Loucy (cell line): ENCODE measurements at regions not wholly inside any gene's neighbourhood (a gene's known extent, or its start where the extent isn't known, plus 50 kb on each side); places are given as distances from the start of the nearest gene placed in this dataset.

Experiments used
- H2AFZ ChIP-seq: fragments of 200-600 bp; sonication (generic); 2 replicates; pipeline ENCODE4 v1.6.0; 2016; ENCODE audit warnings: antibody characterized with exemption, mild to moderate bottlenecking, low read length, moderate library complexity
- H3F3A ChIP-seq: fragments of 200-600 bp; 2 replicates; pipeline ENCODE4 v1.6.0; 2016; ENCODE audit warnings: antibody characterized with exemption, low read depth, mild to moderate bottlenecking
- H3K27me3 ChIP-seq: fragments of 200-600 bp; sonication (generic); 2 replicates; pipeline ENCODE4 v1.6.1; 2014; ENCODE audit warnings: low read length, mild to moderate bottlenecking; ENCODE audit not compliant: insufficient read depth, poor library complexity, severe bottlenecking
- H3K36me3 ChIP-seq: fragments of 200-600 bp; sonication (generic); 2 replicates; pipeline ENCODE4 v1.6.1; 2016; ENCODE audit warnings: low read length; ENCODE audit not compliant: insufficient read depth
- H3K4me1 ChIP-seq: fragments of 200-600 bp; sonication (generic); 2 replicates; pipeline ENCODE4 v1.5.1; 2014; ENCODE audit warnings: low read length, mild to moderate bottlenecking; ENCODE audit not compliant: insufficient read depth, poor library complexity, severe bottlenecking
- H3K4me2 ChIP-seq: fragments of 200-600 bp; sonication (generic); 2 replicates; pipeline ENCODE4 v1.6.0; 2014; ENCODE audit warnings: antibody characterized with exemption, low read length, low read depth, mild to moderate bottlenecking; ENCODE audit not compliant: poor library complexity, severe bottlenecking
- H3K4me3 ChIP-seq: fragments of 200-600 bp; sonication (generic); 2 replicates; pipeline ENCODE4 v1.5.1; 2014; ENCODE audit warnings: low read length, mild to moderate bottlenecking, mixed read lengths; ENCODE audit not compliant: poor library complexity, severe bottlenecking
- H3K79me2 ChIP-seq: fragments of 200-600 bp; sonication (generic); 2 replicates; pipeline ENCODE4 v1.6.1; 2014; ENCODE audit warnings: low read length; ENCODE audit not compliant: insufficient read depth
- H3K9ac ChIP-seq: fragments of 200-600 bp; sonication (generic); 2 replicates; pipeline ENCODE4 v1.6.0; 2014; ENCODE audit warnings: mild to moderate bottlenecking, low read depth, low read length, moderate library complexity; ENCODE audit not compliant: poor library complexity, severe bottlenecking
- H3K9me2 ChIP-seq: fragments of 200-600 bp; sonication (generic); replicated peaks from 2 replicates; pipeline ENCODE4 v1.6.1; 2016; ENCODE audit warnings: low read depth, low read length, mixed read lengths
- H3K9me3 ChIP-seq: fragments of 200-600 bp; sonication (generic); 2 replicates; pipeline ENCODE4 v1.6.1; 2014; ENCODE audit warnings: mild to moderate bottlenecking, antibody characterized with exemption, low read length, low read depth; ENCODE audit not compliant: insufficient read depth
- H4K20me1 ChIP-seq: fragments of 200-600 bp; sonication (generic); 2 replicates; pipeline ENCODE4 v1.6.0; 2014; ENCODE audit warnings: antibody characterized with exemption, low read length, mild to moderate bottlenecking; ENCODE audit not compliant: insufficient read depth, poor library complexity, severe bottlenecking
- EZH2phosphoT487 ChIP-seq: fragments of 200-600 bp; IDR thresholded peaks from 2 replicates; pipeline ENCODE4 v1.6.1; 2018; ENCODE audit warnings: antibody characterized with exemption, mild to moderate bottlenecking, moderate library complexity, borderline replicate concordance
- TF ChIP-seq, protein P1 (sequence below): fragments of 200-600 bp; sonication (generic); conservative IDR thresholded peaks from 2 replicates; pipeline ENCODE4 v1.5.1; 2014; ENCODE audit warnings: mild to moderate bottlenecking, antibody characterized with exemption, low read length

DNA sequence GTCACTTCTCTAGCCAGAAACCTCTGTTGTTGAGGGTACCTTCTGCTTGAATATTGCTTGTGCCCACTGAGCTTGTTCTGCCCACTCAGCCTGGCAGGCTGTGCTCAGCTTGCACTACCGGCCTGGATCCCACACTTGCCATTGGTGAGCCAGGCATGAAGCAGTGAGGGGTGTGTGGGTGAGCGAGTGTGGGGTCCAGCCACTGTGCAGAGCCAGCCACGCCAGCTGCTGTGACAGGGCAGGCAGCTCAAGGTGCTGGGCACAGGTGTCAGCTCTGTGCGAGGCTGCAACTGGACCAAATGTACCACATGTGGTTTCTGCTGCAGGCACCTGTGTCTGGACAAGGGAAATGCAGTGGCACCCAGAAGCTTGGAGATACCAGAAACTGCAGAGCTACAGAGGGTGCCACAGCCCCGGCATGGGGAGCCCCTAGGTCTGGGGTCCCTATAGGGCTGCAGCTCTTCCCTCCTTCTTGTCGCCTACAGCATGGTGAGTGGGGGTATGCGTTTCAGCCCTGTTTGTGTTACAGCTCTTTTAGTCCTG is 305.1 kb upstream of the RIOK2 start:
- Histone ChIP-seq H3K9ac (no peak overlapping the region), H3K4me2 (no peak overlapping the region), H2AFZ (no peak overlapping the region), H3K4me1 (no peaks in the 10 kb centered on the region), H3K9me3 (no peaks in the 10 kb centered on the region), H3K36me3 (no peaks in the 10 kb centered on the region), H3K27me3 (no peaks in the 10 kb centered on the region), H3F3A (no peaks in the 10 kb centered on the region), H3K4me3 (no peak overlapping the region), H3K79me2 (no peaks in the 10 kb centered on the region), H3K9me2 (no peaks in the 10 kb centered on the region), H4K20me1 (no peaks in the 10 kb centered on the region)
- TF ChIP-seq, protein P1, sequence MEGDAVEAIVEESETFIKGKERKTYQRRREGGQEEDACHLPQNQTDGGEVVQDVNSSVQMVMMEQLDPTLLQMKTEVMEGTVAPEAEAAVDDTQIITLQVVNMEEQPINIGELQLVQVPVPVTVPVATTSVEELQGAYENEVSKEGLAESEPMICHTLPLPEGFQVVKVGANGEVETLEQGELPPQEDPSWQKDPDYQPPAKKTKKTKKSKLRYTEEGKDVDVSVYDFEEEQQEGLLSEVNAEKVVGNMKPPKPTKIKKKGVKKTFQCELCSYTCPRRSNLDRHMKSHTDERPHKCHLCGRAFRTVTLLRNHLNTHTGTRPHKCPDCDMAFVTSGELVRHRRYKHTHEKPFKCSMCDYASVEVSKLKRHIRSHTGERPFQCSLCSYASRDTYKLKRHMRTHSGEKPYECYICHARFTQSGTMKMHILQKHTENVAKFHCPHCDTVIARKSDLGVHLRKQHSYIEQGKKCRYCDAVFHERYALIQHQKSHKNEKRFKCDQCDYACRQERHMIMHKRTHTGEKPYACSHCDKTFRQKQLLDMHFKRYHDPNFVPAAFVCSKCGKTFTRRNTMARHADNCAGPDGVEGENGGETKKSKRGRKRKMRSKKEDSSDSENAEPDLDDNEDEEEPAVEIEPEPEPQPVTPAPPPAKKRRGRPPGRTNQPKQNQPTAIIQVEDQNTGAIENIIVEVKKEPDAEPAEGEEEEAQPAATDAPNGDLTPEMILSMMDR: no peak
- no peak for TF ChIP-seq EZH2phosphoT487

DNA sequence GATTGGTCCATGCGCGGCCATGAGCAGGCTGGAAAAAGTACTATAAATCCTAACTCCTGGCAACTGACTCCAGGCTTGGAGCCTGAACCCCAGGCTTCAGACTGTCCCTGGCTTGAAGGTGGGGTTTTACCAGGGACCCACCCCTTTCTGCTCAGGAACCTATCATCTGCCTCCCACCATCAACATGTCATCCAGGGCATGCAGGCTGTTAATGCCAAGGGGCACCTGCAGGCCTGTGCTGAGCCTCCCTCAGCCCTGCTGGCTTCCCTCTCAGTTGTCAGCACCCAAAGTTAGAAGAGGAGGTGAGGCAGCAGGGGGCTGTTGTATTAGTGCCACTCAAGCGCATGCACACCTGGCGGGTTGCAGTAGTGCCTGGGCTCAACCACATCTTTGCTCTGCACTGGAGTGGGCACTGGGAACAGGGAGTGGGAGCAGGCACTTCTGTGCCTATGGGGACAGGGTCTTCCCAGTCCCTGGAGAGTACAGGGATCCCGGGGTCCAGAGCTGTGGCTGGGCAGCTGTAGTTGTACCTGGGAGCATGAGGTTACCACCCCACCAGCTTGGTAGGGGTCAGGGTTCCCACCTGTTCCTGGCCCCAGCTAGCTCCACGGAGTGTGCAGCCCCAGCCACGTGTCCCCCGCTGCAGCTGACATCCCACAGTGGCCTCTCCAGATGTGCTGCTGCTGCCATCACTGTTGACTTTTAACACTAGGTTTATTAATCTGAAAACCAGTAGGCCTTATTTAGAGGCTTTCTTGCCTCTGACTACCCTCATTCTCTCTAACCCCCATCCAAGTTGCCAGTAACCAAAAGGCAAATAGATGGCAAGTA is 306.2 kb upstream of the RIOK2 start:
- H3K4me2 ChIP-seq: no peak overlapping the region
- H3K9me3 ChIP-seq: no peaks in the 10 kb centered on the region
- no peaks in the 10 kb centered on the region for H3K36me3 ChIP-seq
- no peaks in the 10 kb centered on the region for H3K27me3 ChIP-seq
- no peaks in the 10 kb centered on the region for H4K20me1 ChIP-seq
- H3K9ac ChIP-seq: no peak overlapping the region
- H3K4me3 ChIP-seq: no peak overlapping the region
- no peaks in the 10 kb centered on the region for H3K9me2 ChIP-seq
- no peaks in the 10 kb centered on the region for H3K79me2 ChIP-seq
- H3K4me1 ChIP-seq: no peaks in the 10 kb centered on the region
- no peak overlapping the region for H2AFZ ChIP-seq
- TF ChIP-seq, protein P1: no peak
- TF ChIP-seq EZH2phosphoT487: no peak
- no peaks in the 10 kb centered on the region for H3F3A ChIP-seq

DNA sequence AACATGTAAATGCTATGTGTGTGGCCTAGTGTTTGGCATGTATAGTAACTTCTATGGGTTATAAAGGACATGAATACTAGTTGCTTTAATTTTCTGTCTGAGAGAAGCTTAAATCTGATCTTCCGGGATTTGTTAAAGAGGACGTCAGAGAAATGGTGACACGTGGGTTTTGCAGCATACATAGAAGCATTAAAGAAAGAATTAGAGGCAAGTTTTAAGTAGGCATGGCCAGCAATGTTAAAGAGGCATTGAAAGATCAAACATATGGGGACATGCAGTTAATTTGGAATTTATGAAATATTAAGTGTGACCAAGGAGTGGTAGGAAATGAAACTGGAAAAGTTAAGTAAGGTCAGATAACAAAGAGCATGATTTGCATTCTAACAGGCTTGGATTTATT is 311.4 kb upstream of the RIOK2 start:
- no peaks in the 10 kb centered on the region for H3K36me3 ChIP-seq
- H3F3A ChIP-seq: no peaks in the 10 kb centered on the region
- H4K20me1 ChIP-seq: no peaks in the 10 kb centered on the region

More for the DNA sequence above, 311.4 kb upstream of the RIOK2 start:
- no peaks in the 10 kb centered on the region for H3K79me2 ChIP-seq
- no peak for TF ChIP-seq EZH2phosphoT487
- TF ChIP-seq, protein P1: no peak
- H3K9ac ChIP-seq: no peak overlapping the region
- no peaks in the 10 kb centered on the region for H3K27me3 ChIP-seq
- no peak overlapping the region for H3K4me2 ChIP-seq
- H3K9me3 ChIP-seq: no peaks in the 10 kb centered on the region
- no peak overlapping the region for H2AFZ ChIP-seq
- H3K4me3 ChIP-seq: no peak overlapping the region
- no peaks in the 10 kb centered on the region for H3K9me2 ChIP-seq
- H3K4me1 ChIP-seq: no peaks in the 10 kb centered on the region
